ENCODE measurements at regions not wholly inside any gene's neighbourhood (a gene's known extent, or its start where the extent isn't known, plus 50 kb on each side); places are given as distances from the start of the nearest gene placed in this dataset.

DNA sequence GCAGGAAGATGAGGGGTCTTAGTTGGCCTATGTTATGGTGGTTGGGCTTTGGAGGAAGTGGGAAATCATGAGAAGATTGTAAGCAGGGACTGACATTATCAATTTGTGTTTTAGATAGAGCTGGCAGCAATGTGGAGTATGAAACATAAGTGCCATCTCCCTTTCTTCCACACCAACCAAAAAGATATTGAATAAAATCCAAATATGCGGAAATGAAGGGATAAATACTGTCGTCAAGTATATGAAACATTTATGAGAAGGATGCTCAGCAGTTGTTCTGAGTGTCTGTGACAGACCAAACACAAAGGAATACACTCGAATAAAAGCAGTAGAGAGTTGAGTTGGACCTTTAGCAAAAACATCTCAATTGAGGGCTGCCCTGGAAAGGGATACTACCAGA, 1090.0 kb upstream of the ZEB2 start:
- no peak for DNase-seq (ENCODE audit: low read depth, low spot score)

DNA sequence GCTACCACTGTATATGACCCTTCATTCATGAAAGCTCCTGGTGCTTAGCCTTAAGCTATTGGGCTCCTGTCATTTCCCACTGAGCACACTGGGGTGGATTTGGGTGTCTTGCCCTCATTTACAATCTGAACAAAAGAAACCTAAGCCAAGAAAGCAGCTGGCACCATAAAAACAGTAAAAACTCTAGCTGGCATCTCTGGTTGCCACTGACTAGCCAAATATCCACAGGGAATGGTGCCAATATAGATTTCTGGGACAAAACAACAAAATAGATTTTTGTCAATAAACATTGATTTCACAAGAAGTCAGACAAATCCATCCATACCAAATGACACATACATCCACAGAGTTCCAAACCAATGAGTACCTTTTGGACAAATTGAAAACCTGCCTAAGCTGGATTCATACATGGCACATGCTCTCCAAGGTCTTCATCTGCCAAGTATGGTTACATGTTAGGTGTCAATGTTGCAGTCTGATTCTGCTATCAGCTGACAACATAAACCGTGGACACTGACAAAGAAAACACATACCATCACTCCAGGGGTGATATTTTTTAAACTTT, 1081.5 kb upstream of the ZEB2 start:
- DNase-seq (ENCODE audit: low read depth, low spot score): no peak

DNA sequence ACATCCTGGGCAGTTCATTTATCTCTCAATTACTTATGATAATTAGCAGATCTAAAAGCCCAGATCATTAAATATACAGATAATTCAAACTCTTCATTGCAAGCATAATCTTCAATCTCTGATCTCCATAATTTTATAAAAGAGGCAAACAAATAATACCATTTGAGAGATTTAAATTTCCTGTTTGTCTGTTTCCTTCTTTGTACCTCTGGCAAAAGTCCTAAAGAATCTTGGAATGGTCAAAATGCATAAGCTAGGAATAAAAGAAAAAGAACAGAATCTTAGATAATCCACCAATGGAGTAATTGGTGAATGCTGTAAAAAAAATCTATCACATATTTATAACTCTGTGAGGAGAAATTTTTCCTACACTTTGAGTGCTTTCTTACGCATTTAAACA, 1080.9 kb upstream of the ZEB2 start:
- no peak for DNase-seq (ENCODE audit: low read depth, low spot score)

DNA sequence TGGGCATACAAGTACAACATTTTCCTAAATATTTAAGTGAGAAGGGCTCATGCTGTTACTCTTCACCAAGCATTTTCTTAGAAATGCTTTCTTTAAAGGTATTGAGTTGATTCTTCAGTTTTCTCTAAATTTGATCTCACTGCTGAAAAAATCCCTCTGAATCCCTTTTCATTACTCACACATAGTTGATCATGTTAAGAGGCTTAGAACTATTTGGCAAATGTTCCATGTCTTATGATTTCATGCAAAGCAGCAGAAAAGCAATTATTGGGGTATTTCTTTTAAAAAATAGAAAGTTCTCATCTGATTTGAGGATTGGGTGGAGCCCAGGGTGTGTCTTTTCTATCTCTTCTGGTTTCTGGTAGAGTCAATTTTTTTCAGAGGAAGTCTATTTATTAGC, 1079.8 kb upstream of the ZEB2 start:
- DNase-seq (ENCODE audit: low read depth, low spot score): no peak

DNA sequence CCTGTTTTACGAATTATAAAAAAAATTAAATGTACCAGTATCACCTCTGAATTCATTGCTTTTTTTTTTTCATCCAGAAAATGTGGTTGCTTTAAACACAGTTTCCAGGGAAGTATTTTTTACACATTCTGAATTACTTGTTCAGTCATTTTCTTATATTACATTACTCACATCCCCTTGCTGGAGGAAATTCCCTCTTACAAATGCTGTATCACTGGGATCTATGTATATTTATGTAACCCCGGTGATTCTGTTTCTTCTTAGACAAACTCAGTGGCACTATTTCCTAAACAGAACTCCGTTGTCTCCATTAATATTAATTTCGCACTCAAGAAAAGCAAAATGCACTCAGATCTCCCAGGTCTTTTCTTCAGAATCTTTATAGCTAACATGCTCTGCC, 1078.5 kb upstream of the ZEB2 start:
- no peak for DNase-seq (ENCODE audit: low read depth, low spot score)

DNA sequence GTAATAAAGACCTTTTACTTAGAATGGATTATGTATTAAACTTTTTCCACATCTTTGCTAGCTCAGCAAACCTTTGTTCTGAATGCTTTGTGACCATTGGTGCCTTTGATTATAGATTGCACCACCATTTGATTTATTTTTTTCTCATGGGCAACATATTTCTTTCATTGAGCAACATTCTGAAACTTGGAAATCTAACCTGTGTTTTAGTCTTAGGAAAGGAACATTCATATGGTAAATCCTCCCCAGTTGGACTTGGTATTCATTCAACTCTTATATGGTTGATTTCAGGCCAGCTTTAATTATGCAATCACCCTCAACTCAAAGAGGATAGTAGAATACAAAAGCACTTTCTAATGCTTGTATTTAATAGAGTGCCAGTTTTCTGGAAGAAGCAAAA, 1077.9 kb upstream of the ZEB2 start:
- DNase-seq (ENCODE audit: low read depth, low spot score): no peak

DNA sequence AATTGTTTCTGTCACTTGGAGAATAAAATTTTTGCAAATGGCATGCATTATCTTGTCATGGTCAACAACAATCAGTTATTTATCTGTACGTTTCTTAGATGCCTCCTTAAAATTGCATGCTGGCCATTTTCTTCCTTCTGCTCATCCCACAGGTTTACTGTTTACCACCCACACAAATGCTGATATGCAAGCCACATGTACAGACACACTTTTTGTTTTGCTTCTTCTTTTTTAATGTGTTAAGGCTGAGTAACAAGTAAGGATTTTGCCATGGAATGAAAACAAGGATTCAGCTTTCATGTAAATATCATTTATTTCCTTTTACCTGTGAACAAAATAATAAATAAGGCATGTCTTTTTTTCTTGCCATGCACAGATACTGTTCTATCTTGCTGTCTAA, 1077.1 kb upstream of the ZEB2 start:
- DNase-seq (ENCODE audit: low read depth, low spot score): no peak

DNA sequence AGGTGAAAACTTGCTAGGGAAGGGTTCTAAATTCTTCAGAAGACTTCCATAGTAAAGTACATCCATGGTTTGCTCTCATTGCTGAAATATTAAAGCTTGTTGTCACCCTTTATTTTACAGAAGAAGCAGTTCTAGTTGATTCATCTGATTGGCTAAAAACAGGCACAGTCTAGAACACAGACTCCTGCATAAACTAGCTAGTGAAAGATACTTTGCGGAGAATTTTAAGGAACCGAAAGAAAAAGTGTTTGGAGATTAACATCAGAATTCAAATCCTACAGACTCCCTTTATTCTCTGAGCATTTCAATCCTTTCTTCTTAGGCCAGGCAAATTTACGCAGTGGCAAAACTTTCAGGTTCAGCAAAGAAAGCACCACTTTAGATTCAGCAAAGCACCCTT, 1076.5 kb upstream of the ZEB2 start:
- no peak for DNase-seq (ENCODE audit: low read depth, low spot score)

DNA sequence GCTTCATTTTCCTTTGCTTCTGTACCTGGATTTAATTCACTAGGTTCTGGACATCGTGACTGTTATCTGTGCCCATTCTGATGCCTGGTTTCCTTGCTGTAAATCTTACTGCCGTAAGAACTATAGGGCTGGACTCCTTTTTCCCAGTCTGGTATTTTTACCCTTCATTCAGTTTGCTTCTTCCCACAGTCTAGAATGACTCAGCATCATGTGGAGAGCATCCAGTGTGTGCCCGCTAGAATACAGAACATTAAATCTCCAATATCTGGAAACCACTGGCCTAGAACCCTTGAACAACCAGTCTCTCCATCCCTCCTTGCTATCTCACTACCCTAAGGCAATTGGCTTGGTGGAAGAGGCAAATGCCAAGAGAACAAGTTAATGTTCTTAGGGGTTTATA, 1075.4 kb upstream of the ZEB2 start:
- no peak for DNase-seq (ENCODE audit: low read depth, low spot score)

DNA sequence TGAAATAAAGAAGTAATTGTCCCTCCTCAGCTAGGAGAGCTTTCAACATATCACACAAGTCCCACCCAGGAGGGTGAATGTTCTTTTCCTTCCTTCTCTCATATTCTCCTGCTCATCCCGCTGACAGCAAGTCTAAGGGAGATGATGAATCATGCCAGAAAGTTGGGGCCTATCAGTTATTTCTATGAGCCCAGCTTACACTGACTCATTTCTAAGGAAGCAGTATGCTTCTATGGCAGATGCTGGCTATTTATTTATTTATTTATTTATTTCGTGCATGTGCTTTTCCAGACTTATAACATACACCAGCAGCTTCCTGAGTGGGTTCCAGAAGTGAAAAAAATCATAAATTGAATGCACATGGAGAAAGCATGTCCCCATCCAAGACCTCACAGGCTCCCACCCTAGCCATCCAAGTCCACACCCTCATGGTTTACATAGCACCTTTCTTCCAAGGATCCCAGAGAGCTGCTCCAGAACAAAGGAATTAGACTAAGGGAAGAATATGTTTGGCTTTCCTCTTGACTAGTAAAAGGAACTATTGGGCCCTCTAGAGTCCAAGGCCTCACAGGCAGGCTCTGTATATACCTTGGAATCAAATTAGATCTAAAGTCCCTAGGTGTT, 1074.2 kb upstream of the ZEB2 start:
- no peak for DNase-seq (ENCODE audit: low read depth, low spot score)

DNA sequence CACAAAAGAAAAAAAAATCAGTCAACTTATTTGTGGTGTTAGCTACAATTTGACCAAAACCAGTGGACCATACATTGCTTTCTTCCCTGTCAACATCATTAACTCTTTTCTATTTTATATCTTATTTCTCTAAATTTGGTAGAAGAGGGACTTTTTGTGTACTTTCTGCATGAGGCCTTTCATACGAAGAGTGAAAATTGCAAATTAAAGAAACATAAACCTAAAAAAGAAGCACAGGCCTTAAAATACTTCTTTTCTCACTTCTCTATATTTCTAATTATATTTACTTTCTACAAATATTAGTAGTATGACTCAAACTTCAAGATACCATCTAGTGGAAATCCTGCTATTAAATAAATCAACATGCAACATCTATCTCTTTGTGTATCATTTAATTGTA, 1073.4 kb upstream of the ZEB2 start:
- no peak for DNase-seq (ENCODE audit: low read depth, low spot score)

DNA sequence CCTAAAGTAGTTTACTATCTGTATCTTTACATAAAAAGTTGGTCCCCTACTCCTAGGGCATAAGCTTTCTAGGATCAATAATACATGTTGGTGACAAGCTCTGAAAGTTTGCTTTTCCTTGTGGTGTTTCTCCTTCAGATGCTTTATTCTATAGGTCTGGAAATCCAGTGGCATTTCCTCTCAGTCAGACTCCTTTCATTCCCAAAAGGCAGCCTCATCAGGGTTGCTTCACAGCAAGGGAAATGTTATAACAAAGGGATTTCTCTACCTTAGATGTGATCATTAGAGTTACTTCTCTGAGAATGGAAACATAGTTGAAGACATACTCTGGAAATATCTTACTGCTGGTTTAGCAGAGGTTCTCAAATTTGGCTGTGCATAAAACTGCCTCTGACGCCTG, 1072.4 kb upstream of the ZEB2 start:
- DNase-seq (ENCODE audit: low read depth, low spot score): no peak

DNA sequence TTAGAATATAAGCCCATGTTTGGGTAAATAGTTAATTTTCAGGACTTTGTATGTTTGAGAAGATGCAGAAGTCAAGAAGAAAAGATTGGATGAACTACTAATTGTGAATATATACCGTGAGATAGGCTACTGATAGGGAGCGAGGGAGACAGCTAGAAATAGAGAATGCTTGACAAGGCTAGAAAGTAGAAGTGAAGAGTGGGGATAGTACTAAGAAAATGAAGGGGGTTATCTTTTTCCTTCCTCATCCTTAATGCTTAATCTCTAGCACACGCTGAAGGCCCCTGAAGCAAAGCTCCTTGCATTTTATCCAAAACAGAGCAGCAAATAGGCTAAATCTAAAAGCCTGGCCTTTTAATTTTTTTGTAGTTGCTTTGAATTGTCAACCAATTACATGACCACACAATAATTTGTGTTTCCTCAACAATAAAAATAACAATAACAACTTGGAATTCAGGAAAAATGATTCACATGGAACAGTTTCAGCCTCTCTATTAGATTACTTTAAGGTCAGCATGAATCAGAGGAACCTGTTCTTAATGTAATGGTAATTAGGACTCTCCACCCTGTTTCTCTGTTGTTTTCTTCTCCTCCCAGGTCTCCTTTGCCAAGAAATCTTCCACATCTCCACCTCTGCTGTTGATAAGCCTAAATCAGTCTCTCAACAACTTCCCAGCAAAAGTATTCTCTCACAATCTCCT, 1071.3 kb upstream of the ZEB2 start:
- DNase-seq (ENCODE audit: low read depth, low spot score): no peak

DNA sequence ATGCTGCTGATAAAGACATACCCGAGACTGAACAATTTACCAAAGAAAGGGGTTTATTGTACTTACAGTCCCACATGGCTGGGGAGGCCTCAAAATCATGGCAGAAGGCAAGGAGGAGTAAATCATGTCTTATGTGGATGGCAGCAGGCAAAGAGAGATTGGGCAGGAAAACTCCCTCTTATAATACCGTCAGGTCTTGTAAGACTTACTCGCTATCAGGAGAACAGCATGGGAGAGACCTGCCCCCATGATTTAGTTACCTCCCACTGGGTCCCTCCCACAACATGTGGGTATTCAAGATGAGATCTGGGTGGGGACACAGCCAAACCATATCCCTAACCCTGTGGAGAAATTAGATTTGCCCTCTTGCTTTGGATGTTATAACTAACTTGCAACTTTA, 1068.0 kb upstream of the ZEB2 start:
- no peak for DNase-seq (ENCODE audit: low read depth, low spot score)

DNA sequence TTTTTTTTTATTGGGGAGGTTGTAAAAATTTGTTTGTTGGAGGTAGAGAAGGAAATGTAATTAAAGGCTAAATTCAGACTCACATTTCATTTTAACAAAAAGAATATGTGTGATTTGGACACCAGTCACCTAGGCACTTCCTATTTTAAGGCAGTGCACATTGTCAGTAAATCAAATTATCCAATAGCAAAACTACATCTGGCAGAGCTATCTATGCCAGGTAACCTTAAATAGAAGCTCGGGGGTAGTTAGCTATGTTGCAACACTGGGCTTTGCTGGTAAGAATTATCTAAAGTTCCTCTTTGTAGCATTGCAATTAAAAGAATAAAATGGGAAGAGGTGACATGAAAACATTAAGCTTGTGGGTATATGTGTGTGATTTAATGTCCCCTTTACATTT, 1064.4 kb upstream of the ZEB2 start:
- DNase-seq (ENCODE audit: low read depth, low spot score): no peak

DNA sequence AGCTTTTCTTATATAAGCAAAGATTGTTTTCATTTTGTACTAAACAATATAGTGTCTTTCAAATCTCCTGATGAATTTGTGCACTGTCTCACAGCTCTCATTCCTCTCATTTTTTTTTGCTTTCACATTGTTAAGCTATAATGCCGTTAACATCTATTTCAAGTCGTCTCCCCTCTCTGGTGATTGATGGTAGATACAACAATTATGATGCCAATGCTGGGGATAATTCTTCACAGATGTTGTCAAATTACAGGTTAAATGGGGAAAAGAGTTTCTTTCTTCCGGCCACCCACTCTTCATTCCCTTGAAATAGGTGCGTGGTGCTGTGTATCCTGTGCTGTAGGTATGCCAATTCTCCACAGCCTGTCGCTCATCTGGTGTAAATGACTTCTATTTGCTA, 1053.7 kb upstream of the ZEB2 start:
- DNase-seq (ENCODE audit: low read depth, low spot score): no peak

DNA sequence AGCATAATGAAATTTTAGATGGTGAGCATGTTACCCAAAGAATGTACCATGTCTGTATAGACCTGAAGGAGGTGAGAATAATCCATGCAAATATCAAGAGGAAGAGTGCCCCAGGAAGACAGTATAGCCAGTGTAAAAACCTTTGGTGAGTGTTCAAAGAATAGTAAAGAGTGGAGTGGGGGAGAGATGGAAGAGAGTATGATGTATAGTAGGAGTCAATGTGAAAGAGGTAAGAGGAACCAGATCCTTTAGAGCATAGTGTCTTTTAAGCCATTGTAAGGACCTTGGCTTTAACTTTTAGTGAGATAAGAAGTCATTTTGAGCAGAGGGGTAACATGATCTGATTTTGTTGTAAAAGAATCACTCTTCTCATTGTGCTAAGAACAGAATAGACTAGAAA, 1052.3 kb upstream of the ZEB2 start:
- no peak for DNase-seq (ENCODE audit: low read depth, low spot score)

DNA sequence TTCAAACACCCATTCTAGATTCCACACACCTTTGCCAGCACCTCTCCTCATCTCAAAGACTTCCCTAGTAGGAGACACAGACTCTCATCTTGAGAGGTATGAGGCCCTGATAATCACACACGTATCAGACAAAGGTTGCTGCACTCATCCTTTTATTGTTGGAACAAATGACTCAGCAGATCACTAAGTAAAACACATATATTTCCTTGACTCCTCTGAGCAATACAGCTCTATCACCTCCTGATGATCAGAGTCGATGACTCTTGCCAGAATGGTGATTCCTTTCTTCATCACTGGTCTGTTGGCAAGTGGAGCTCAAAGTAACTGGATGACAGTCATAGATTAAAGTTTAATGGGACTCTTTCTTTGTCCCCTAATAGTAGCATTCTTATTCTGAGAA, 1049.2 kb upstream of the ZEB2 start:
- DNase-seq (ENCODE audit: low read depth, low spot score): no peak

DNA sequence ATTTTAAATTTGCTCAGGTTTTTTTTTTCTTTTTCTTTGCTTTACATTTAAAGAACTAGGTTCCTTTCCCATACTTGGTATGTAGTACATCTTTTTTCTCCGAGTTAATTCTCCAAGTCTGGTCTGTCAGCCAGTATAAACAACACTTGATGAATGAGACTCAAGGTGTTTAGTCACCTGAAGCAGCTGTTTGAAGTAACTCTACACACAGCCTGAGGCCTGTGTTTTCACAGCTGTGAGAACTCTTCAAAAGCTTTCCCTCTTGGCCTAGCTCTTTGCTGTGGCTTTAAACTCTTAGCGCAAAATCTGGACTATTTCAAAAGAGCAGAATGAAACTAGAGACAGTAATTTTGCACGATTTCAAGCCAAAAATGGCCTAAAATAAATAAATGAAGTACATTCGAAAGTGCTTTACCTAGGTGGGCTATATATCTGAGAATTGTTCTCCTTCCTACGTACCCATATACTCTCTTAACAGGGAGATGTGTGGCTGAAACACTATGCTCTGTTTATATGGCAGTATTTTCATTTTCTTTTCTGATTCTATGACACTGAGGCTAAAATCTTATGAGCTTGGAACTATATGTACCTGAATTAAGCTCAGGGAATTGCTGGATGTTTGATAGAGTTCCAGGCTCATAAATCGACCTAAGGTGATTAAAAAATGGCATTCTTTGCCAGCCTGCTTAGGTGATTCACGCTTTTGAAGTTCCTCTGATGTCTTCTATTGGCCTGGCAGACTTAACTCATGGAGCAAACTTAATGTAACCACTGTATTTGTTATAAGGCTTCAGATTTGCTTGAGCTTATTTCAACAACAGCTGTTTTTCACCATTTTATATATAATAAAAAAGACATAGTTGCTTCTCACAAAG, 1044.1 kb upstream of the ZEB2 start:
- no peak for DNase-seq (ENCODE audit: low read depth, low spot score)

DNA sequence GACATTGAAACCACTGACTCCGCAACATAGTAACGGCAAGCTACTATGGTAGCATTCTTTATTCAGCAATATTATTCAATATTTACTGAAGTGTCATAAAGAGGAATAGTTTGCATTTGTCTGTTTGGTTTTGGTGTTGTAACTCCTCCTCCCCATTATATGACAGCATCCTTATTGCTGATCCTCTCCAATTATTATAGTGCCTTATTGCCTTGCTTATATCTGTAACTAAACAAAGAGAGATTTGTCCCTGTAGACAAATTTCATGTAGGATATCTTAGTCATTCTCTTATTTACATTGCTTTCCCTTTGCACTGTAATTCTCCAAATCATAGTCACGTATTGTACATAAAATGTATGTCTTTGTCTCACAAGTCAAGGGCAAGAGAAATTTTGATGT, 1041.2 kb upstream of the ZEB2 start:
- no peak for DNase-seq (ENCODE audit: low read depth, low spot score)

DNA sequence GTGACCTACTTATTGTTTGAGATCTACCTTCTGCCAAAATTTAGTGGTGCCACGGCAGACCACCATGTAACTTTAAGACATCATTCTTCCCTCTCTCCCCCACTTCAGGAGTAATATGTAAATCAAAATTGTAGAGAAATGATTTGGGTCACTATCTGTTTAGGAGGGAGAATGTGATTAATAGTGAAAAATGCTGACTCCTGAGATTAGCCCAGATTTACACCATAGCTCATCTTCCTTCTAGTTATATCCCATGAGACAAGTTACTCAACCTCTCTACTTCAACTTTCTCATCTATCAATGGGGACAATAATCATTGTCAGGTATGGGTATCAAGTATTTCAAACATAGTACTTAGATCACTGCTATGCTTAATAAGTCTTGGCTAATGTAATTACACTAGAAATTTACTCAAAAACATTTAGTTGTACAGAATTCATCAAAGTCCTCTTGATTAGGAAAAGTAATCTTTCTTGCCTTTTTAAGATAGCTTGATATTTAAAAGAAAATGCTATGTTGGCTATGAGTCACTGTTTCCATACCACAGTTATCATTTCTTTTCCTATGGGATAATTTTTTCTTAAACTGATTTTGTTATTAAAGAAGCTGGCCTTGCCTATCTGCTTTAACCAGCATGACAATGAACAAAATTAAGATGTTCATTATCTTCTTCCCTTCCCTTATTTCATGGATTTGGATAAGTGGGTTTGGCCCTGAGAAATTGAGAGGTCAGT, 1038.9 kb upstream of the ZEB2 start:
- no peak for DNase-seq (ENCODE audit: low read depth, low spot score)

DNA sequence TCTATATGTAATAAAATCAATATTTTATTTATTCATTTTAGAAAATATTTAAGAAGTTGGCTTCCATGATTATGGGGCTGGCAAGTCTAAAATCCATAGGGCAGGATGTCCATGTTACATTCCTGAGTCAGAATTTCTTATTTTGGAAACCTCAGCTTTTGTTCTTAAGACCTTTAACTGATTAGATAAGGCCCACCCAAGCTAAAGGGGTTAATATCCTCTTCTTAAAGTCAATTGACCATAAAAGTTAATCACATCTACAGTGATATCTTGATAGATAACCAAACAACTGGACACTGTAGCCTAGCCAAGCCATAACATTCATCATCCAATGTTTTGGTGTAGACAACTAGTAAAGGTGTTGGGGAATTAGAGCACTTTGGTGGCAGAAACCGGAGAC, 1035.4 kb upstream of the ZEB2 start:
- DNase-seq (ENCODE audit: low read depth, low spot score): no peak
